Glutamatergic neuron (in vitro differentiated cells): ENCODE measurements at regions not wholly inside any gene's neighbourhood (a gene's known extent, or its start where the extent isn't known, plus 50 kb on each side); places are given as distances from the start of the nearest gene placed in this dataset.

ENCODE experiments used
- DNase-seq: peaks from one replicate; pipeline ENCODE4 v3.0.0; 2022
- H3K27ac Mint-ChIP-seq: one replicate; pipeline ENCODE4 v1.8.0; 2020; ENCODE audit warnings: mild to moderate bottlenecking, mixed read lengths, inconsistent platforms; ENCODE audit not compliant: unreplicated experiment
- H3K27me3 Mint-ChIP-seq: one replicate; pipeline ENCODE4 v1.8.0; 2020; ENCODE audit warnings: mild to moderate bottlenecking, moderate library complexity, mixed read lengths, inconsistent platforms; ENCODE audit not compliant: unreplicated experiment
- H3K36me3 Mint-ChIP-seq: one replicate; pipeline ENCODE4 v1.8.0; 2020; ENCODE audit warnings: mild to moderate bottlenecking, mixed read lengths, inconsistent platforms; ENCODE audit not compliant: unreplicated experiment
- H3K4me1 Mint-ChIP-seq: one replicate; pipeline ENCODE4 v1.8.0; 2020; ENCODE audit warnings: mild to moderate bottlenecking, low read depth, mixed read lengths, inconsistent platforms; ENCODE audit not compliant: unreplicated experiment
- H3K4me3 Mint-ChIP-seq: one replicate; pipeline ENCODE4 v1.8.0; 2020; ENCODE audit warnings: mild to moderate bottlenecking, mixed read lengths, inconsistent platforms; ENCODE audit not compliant: unreplicated experiment
- H3K9me3 Mint-ChIP-seq: one replicate; pipeline ENCODE4 v1.8.0; 2020; ENCODE audit warnings: mild to moderate bottlenecking, moderate library complexity, mixed read lengths, inconsistent platforms; ENCODE audit not compliant: unreplicated experiment
- CTCF ChIP-seq: fragments of 200-600 bp; sonication (generic); IDR thresholded peaks from one replicate; pipeline ENCODE4 v1.5.0; 2021; ENCODE audit not compliant: partially characterized antibody, unreplicated experiment

- H3K36me3 Mint-ChIP-seq: no peaks in the 10 kb centered on the region
- peaks cover 2% of the 10 kb centered on the region for H3K9me3 Mint-ChIP-seq
- peaks cover 4% of the 10 kb centered on the region for H3K27me3 Mint-ChIP-seq
- H3K27ac Mint-ChIP-seq: no peak overlapping the region
- peaks cover 5% of the 10 kb centered on the region for H3K4me1 Mint-ChIP-seq
- H3K4me3 Mint-ChIP-seq: no peak overlapping the region
- DNase-seq: no peak
- no peak for TF ChIP-seq CTCF
These were observed 243.8 kb upstream of the PWP1 start for GRCh38 chr12:107441665-107442300.

- Mint-ChIP-seq H3K4me1 (peaks cover 5% of the 10 kb centered on the region), H3K27me3 (peaks cover 4% of the 10 kb centered on the region), H3K4me3 (no peak overlapping the region), H3K9me3 (peaks cover 2% of the 10 kb centered on the region), H3K36me3 (no peaks in the 10 kb centered on the region), H3K27ac (no peak overlapping the region)
- TF ChIP-seq CTCF: no peak
- DNase-seq: no peak
These were observed 243.1 kb upstream of the PWP1 start for GRCh38 chr12:107442326-107442987.

DNA sequence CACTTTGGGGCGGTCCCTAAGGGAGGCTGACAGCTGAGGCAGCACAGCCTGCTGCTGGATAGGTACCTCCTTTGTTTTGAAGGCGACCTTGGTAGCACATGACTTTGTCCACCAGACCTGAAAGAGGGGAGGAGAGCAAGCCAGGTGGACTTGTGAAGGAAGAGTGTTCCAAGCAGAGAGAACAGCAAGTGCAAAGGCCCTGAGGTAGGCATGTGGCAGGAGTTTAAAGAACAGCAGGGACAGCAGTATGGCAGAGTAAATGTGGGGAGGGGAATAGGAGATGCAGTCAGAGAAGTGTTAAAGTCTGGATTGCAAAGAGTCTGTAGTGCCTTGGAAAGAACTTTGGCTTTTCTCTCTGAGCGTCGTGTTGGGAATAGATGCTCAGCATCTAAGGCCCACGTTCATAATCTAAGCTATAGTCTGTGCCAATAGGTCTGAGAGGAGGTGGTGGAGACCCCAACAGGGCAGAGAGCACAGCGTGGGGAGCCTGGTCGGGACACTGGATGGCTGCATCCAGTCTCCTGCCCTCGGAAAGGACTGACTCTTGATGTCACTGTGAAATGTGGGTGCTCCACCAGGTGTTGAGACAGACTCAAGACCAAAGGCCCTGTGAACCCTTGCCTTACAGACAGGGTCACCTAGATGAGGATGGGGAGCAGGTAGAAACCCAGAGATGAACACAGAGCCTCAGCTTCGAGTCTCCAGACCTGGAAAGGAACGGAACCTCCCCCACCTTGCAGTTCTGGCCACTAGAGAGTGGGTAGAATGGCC is 242.1 kb upstream of the PWP1 start:
- H3K4me3 Mint-ChIP-seq: no peak overlapping the region
- H3K27me3 Mint-ChIP-seq: peaks cover 4% of the 10 kb centered on the region

DNA sequence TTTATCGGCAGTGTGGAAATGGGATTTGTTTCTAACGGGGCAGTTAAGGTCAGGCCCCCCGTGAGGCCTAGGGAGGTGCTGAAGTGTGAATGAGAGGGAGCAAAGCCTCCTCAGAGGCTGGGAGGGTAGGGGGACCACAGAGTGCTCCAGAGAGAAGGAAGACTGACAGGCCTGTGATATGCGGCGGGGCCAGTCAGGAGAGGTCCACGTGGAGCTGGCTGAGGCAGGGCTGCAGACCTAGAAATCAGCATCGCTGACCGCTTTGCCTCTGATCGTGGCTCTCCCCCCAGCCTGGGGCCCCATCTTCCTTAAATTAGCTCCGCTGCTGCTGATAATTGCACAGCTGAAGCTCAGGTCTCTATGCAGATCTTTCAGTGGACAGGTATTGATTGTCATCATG is 240.8 kb upstream of the PWP1 start:
- Mint-ChIP-seq H3K27ac (no peak overlapping the region), H3K4me1 (peaks cover 2% of the 10 kb centered on the region), H3K27me3 (peaks cover 4% of the 10 kb centered on the region), H3K4me3 (no peak overlapping the region), H3K9me3 (peaks cover 2% of the 10 kb centered on the region), H3K36me3 (no peaks in the 10 kb centered on the region)
- no peak for TF ChIP-seq CTCF
- no peak for DNase-seq

More for the DNA sequence above, 242.1 kb upstream of the PWP1 start:
- DNase-seq: no peak
- H3K9me3 Mint-ChIP-seq: peaks cover 2% of the 10 kb centered on the region
- H3K36me3 Mint-ChIP-seq: no peaks in the 10 kb centered on the region
- H3K4me1 Mint-ChIP-seq: peaks cover 2% of the 10 kb centered on the region
- TF ChIP-seq CTCF: no peak
- peak overlapping the region; percentile 13 for H3K27ac Mint-ChIP-seq

GRCh38 chr12:107446476-107446875 is 239.1 kb upstream of the PWP1 start:
- no peak for TF ChIP-seq CTCF
- peaks cover 2% of the 10 kb centered on the region for H3K4me1 Mint-ChIP-seq
- H3K27me3 Mint-ChIP-seq: no peaks in the 10 kb centered on the region
- no peak for DNase-seq
- H3K4me3 Mint-ChIP-seq: no peak overlapping the region
- no peaks in the 10 kb centered on the region for H3K9me3 Mint-ChIP-seq
- H3K27ac Mint-ChIP-seq: no peak overlapping the region
- H3K36me3 Mint-ChIP-seq: no peaks in the 10 kb centered on the region
